Endothelial cell of umbilical vein (primary cell): ENCODE measurements at regions not wholly inside any gene's neighbourhood (a gene's known extent, or its start where the extent isn't known, plus 50 kb on each side); places are given as distances from the start of the nearest gene placed in this dataset.
"Not testable (repeated sequence)": the region's sequence is repeated elsewhere in the genome, so short reads cannot be mapped to it uniquely, and the experiment has no call there.

Source experiments
- BruUV-seq: library from RNA; stranded (reverse); fragments of 400-500 nt; replicated peaks from 2 replicates; lab custom pipeline; 2021; lab: Mats Ljungman, UMichigan
- CTCF ChIA-PET: fragments of 300-600, 350-600 bp; sonication (Branson Sonifier 250); formaldehyde crosslinking; loops from one replicate; lab custom pipeline; 2021; ENCODE audit warnings: antibody characterized with exemption, inconsistent platforms; lab: Charles Lee
- POLR2A ChIA-PET: fragments of 300-600, 350-600 bp; sonication (Branson Sonifier 250); formaldehyde crosslinking; loops from one replicate; lab custom pipeline; 2021; ENCODE audit warnings: antibody characterized with exemption, inconsistent platforms; lab: Charles Lee
- DNase-seq: peaks from one replicate; pipeline ENCODE4 v3.0.0-alpha.2; 2011; ENCODE audit warnings: low read depth, low spot score
- FAIRE-seq: peaks from 2 replicates; lab custom pipeline; 2011; peaks lifted over from hg19 to GRCh38; lab: Jason Lieb, UNC
- H2AFZ ChIP-seq: 2 replicates; pipeline ENCODE4 v1.6.0; 2012; ENCODE audit warnings: low read depth, low read length, control low read depth, inconsistent platforms
- H3K27ac ChIP-seq: 2 replicates; pipeline ENCODE4 v1.5.1; 2011; ENCODE audit warnings: low read depth, mild to moderate bottlenecking, control low read depth, low read length, moderate library complexity; ENCODE audit not compliant: insufficient read depth
- H3K27me3 ChIP-seq, 2 experiments: 2 replicates each; pipeline versions ENCODE4 v1.6.0 to v1.6.1; 2011; ENCODE audit warnings: low read length in 2 of 2, mixed read lengths in 1 of 2; ENCODE audit not compliant: control insufficient read depth in 2 of 2, insufficient read depth in 2 of 2
- H3K36me3 ChIP-seq, 2 experiments: 2 replicates in 1 of 2; 3 replicates in 1 of 2; pipeline ENCODE4 v1.5.1; 2011; ENCODE audit warnings: low read length in 2 of 2, mild to moderate bottlenecking in 1 of 2, moderate library complexity in 1 of 2; ENCODE audit not compliant: control insufficient read depth in 2 of 2, insufficient read depth in 2 of 2; ENCODE audit errors: extremely low read depth in 1 of 2
- H3K4me1 ChIP-seq: 3 replicates; pipeline ENCODE4 v1.5.1; 2011; ENCODE audit warnings: mild to moderate bottlenecking, low read length; ENCODE audit not compliant: control insufficient read depth, insufficient read depth; ENCODE audit errors: extremely low read depth
- H3K4me2 ChIP-seq: 2 replicates; pipeline ENCODE4 v1.6.1; 2011; ENCODE audit warnings: low read length, control low read depth, mixed read lengths; ENCODE audit not compliant: insufficient read depth
- H3K4me3 ChIP-seq, 3 experiments: fragments of 200-600 bp in 1 of 3; sonication (generic), shearing (Covaris generic) in 1 of 3; replicated peaks in 1 of 3; 2 replicates each; pipeline ENCODE4 v1.5.1; 2011 to 2016; ENCODE audit warnings: control low read depth in 3 of 3, low read length in 3 of 3, mild to moderate bottlenecking in 2 of 3, inconsistent platforms in 1 of 3, low read depth in 1 of 3, moderate library complexity in 1 of 3; ENCODE audit not compliant: insufficient read depth in 1 of 3
- H3K79me2 ChIP-seq: 2 replicates; pipeline ENCODE4 v1.6.0; 2012; ENCODE audit warnings: low read length, inconsistent platforms; ENCODE audit not compliant: control insufficient read depth, insufficient read depth
- H3K9ac ChIP-seq: replicated peaks from 2 replicates; pipeline ENCODE3; 2011; ENCODE audit warnings: low read length, control low read depth; ENCODE audit not compliant: insufficient read depth; ENCODE audit errors: extremely low read depth
- H3K9me1 ChIP-seq: replicated peaks from 3 replicates; pipeline ENCODE4 v1.6.0; 2011; ENCODE audit warnings: mild to moderate bottlenecking, low read length; ENCODE audit not compliant: control insufficient read depth, insufficient read depth; ENCODE audit errors: extremely low read depth
- H3K9me3 ChIP-seq: replicated peaks from 2 replicates; pipeline ENCODE4 v1.5.1; 2012; ENCODE audit warnings: low read length, inconsistent platforms; ENCODE audit not compliant: control insufficient read depth, insufficient read depth
- H4K20me1 ChIP-seq: replicated peaks from 2 replicates; pipeline ENCODE3; 2011; ENCODE audit warnings: mild to moderate bottlenecking, low read length; ENCODE audit not compliant: control insufficient read depth, insufficient read depth; ENCODE audit errors: extremely low read depth
- CTCF ChIP-seq, 2 donors: IDR thresholded peaks; 1 replicate in 1 of 2; 2 replicates in 1 of 2; pipeline ENCODE4 v1.5.1; 2011; ENCODE audit warnings: low read length in 2 of 2, mild to moderate bottlenecking in 2 of 2, moderate library complexity in 2 of 2, control low read depth in 1 of 2, inconsistent platforms in 1 of 2, low read depth in 1 of 2; ENCODE audit not compliant: insufficient read depth in 1 of 2; ENCODE audit errors: extremely low read depth in 1 of 2
- EZH2 ChIP-seq: IDR thresholded peaks from 2 replicates; pipeline ENCODE4 v1.6.1; 2012; ENCODE audit warnings: borderline replicate concordance, low read depth, mild to moderate bottlenecking, moderate library complexity, low read length, inconsistent platforms; ENCODE audit not compliant: severe bottlenecking
- FOS ChIP-seq: IDR thresholded peaks from 2 replicates; pipeline ENCODE4 v1.6.1; 2011; ENCODE audit warnings: mild to moderate bottlenecking, low read length, moderate library complexity, borderline replicate concordance; ENCODE audit not compliant: insufficient read depth
- GATA2 ChIP-seq: IDR thresholded peaks from 2 replicates; pipeline ENCODE4 v1.7.0; 2011; ENCODE audit warnings: low read depth, mild to moderate bottlenecking, moderate library complexity, mixed read lengths, low read length; ENCODE audit not compliant: insufficient read length, insufficient read depth
- JUN ChIP-seq: IDR thresholded peaks from 2 replicates; pipeline ENCODE4 v1.6.1; 2011; ENCODE audit warnings: borderline replicate concordance, low read depth; ENCODE audit not compliant: insufficient read length, insufficient read depth
- MAX ChIP-seq: IDR thresholded peaks from 2 replicates; pipeline ENCODE4 v1.6.1; 2011; ENCODE audit not compliant: insufficient read depth, insufficient read length
- MYC ChIP-seq: IDR thresholded peaks from one replicate; pipeline ENCODE4 v1.6.1; 2011; ENCODE audit warnings: mild to moderate bottlenecking, low read depth, low read length
- POLR2A ChIP-seq: IDR thresholded peaks from 2 replicates; pipeline ENCODE4 v1.6.1; 2012; ENCODE audit warnings: low read depth, mild to moderate bottlenecking, control low read depth, low read length
- POLR2AphosphoS5 ChIP-seq: IDR thresholded peaks from 2 replicates; pipeline ENCODE4 v1.6.1; 2012; ENCODE audit warnings: low read depth, mild to moderate bottlenecking, control low read depth, low read length, moderate library complexity; ENCODE audit not compliant: insufficient read depth
- dilution Hi-C: fragments of 300-500 bp; cut with MboI; formaldehyde crosslinking; loops from one replicate; pipeline ENCODE4 v1.15.0; 2019; ENCODE audit warnings: low sequenced_read_pairs; ENCODE audit not compliant: extremely low pct_ligation_motif_present
- intact Hi-C: fragments of 100-400 bp; cut with micrococcal nuclease; formaldehyde crosslinking; loops from one replicate; pipeline ENCODE4 v1.10.0; 2022

DNA sequence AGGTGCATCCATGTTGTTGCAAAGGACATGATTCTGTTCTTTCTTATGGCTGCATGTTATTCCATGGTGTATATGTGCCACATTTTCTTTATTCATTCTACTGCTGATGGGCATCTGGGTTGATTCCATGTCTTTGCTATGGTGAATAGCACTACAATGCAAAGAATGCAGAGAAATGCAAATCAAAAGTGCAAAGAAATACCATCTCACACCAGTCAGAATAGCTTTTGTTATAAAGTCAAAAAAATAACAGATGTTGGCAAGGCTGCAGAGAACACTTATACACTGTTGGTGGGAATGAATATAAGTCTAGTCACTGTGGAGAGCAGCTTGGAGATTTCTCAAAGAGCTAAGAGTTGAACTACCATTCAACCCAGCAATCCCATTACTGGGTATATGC is 99.2 kb downstream of the DHRS2 start:
- Histone ChIP-seq H3K27ac (no peak overlapping the region), H3K4me1 (no peaks in the 10 kb centered on the region), H3K79me2 (no peaks in the 10 kb centered on the region), H3K9ac (no peak overlapping the region), H3K27me3 (no peaks in the 10 kb centered on the region), H3K9me1 (no peaks in the 10 kb centered on the region), H4K20me1 (no peaks in the 10 kb centered on the region), H2AFZ (no peak overlapping the region), H3K36me3 (no peaks in the 10 kb centered on the region), H3K4me3 (no peak overlapping the region), H3K4me2 (no peak overlapping the region), H3K9me3 (no peaks in the 10 kb centered on the region)
- dilution Hi-C loops (no loop called here), intact Hi-C loops (no loop called here)
- FAIRE-seq (no peak), DNase-seq (no peak)
- BruUV-seq = no TSS peak
- ChIA-PET CTCF (no interaction called here), POLR2A (no interaction called here)
- TF ChIP-seq CTCF (IDR thresholded peaks at IDR 0.05; ENCODE audit: extremely low read depth in 1 of 2, insufficient read depth in 1 of 2, low read depth in 1 of 2, low read length in 2 of 2) (no peak), POLR2AphosphoS5 (no peak), EZH2 (no peak), FOS (no peak), JUN (no peak), MAX (no peak), GATA2 (no peak), MYC (no peak), POLR2A (no peak)

- H3K9me1 ChIP-seq, H3K9me3 ChIP-seq, H3K79me2 ChIP-seq, DNase-seq, H2AFZ ChIP-seq, H3K27me3 ChIP-seq, FAIRE-seq, dilution Hi-C loops, H3K36me3 ChIP-seq, BruUV-seq, H4K20me1 ChIP-seq, intact Hi-C loops, H3K9ac ChIP-seq, CTCF ChIA-PET, H3K27ac ChIP-seq, H3K4me2 ChIP-seq, POLR2A ChIA-PET, H3K4me3 ChIP-seq, H3K4me1 ChIP-seq: not testable (repeated sequence)
These were observed 108.2 kb downstream of the DHRS2 start for GRCh38 chr14:23744368-23744767.
